CD4-positive, alpha-beta T cell treated with Interleukin-15 for 4 hours (primary cell): ENCODE measurements at regions not wholly inside any gene's neighbourhood (a gene's known extent, or its start where the extent isn't known, plus 50 kb on each side); places are given as distances from the start of the nearest gene placed in this dataset.

Experiments used
- DNase-seq: peaks from one replicate; pipeline ENCODE4 v3.0.0-alpha.2; 2020; ENCODE audit warnings: low spot score

- no peak for DNase-seq
These were observed 368.5 kb upstream of the TRIB2 start for GRCh38 chr2:12348216-12348615.

- DNase-seq, result no peak
These were observed 365.9 kb upstream of the TRIB2 start for GRCh38 chr2:12350821-12351220.

GRCh38 chr2:12352889-12353288 lies 363.8 kb upstream of the TRIB2 start:
- DNase-seq, result no peak

GRCh38 chr2:12361506-12361905 lies 355.2 kb upstream of the TRIB2 start:
- DNase-seq, result no peak

- no peak for DNase-seq
These were observed 353.6 kb upstream of the TRIB2 start for GRCh38 chr2:12363138-12363537.

- no peak for DNase-seq
These were observed 353.2 kb upstream of the TRIB2 start for GRCh38 chr2:12363569-12363968.

- DNase-seq, result no peak
These were observed 347.2 kb upstream of the TRIB2 start for GRCh38 chr2:12369566-12369965.

GRCh38 chr2:12376025-12376424 lies 340.7 kb upstream of the TRIB2 start:
- DNase-seq, result no peak

- DNase-seq, result no peak
These were observed 337.6 kb upstream of the TRIB2 start for GRCh38 chr2:12379143-12379542.

GRCh38 chr2:12381543-12382325 lies 335.0 kb upstream of the TRIB2 start:
- DNase-seq, result no peak

- no peak for DNase-seq
These were observed 334.4 kb upstream of the TRIB2 start for GRCh38 chr2:12382366-12382765.

GRCh38 chr2:12389344-12390045 lies 327.2 kb upstream of the TRIB2 start:
- no peak for DNase-seq

- no peak for DNase-seq
These were observed 325.6 kb upstream of the TRIB2 start for GRCh38 chr2:12391116-12391515.

- DNase-seq, result no peak
These were observed 320.0 kb upstream of the TRIB2 start for GRCh38 chr2:12396699-12397098.

- DNase-seq, result no peak
These were observed 318.9 kb upstream of the TRIB2 start for GRCh38 chr2:12397854-12398253.

GRCh38 chr2:12399240-12399639 lies 317.5 kb upstream of the TRIB2 start:
- DNase-seq, result no peak

GRCh38 chr2:12400543-12400942 lies 316.2 kb upstream of the TRIB2 start:
- DNase-seq, result no peak

- no peak for DNase-seq
These were observed 314.1 kb upstream of the TRIB2 start for GRCh38 chr2:12402440-12403139.

- DNase-seq, result no peak
These were observed 312.2 kb upstream of the TRIB2 start for GRCh38 chr2:12404497-12404896.

- no peak for DNase-seq
These were observed 309.6 kb upstream of the TRIB2 start for GRCh38 chr2:12407160-12407559.

GRCh38 chr2:12412898-12413305 lies 303.8 kb upstream of the TRIB2 start:
- peak; percentile 50 for DNase-seq

- no peak for DNase-seq
These were observed 301.2 kb upstream of the TRIB2 start for GRCh38 chr2:12415536-12415935.

- DNase-seq, result peak; percentile 76
These were observed 300.1 kb upstream of the TRIB2 start for GRCh38 chr2:12416600-12416999.
